HepG2 (cell line): ENCODE measurements at regions not wholly inside any gene's neighbourhood (a gene's known extent, or its start where the extent isn't known, plus 50 kb on each side); places are given as distances from the start of the nearest gene placed in this dataset.

ENCODE experiments used
- BHLHE40 ChIP-seq: IDR thresholded peaks from 2 replicates; pipeline ENCODE4 v1.6.1; 2011; ENCODE audit warnings: low read length, improper control_type of control experiment
- FOXP1 ChIP-seq, 2 experiments: fragments of 450-650 bp in 1 of 2; IDR thresholded peaks; 2 replicates each; pipeline ENCODE4 v1.6.1; 2017 to 2018; ENCODE audit warnings: antibody characterized with exemption in 1 of 2
- HMGXB3 ChIP-seq: sonication (generic); formaldehyde crosslinking; IDR thresholded peaks from 2 replicates; pipeline ENCODE4 v1.4.0; 2020; ENCODE audit warnings: missing genetic modification reagents, borderline replicate concordance
- SNRNP70 ChIP-seq: fragments of 200-400 bp; formaldehyde crosslinking; IDR thresholded peaks from 2 replicates; pipeline ENCODE4 v1.6.1; 2017; ENCODE audit warnings: mild to moderate bottlenecking, low read depth, low read length, moderate library complexity
- ZBTB20 ChIP-seq: sonication (generic); formaldehyde crosslinking; IDR thresholded peaks from 2 replicates; pipeline ENCODE4 v1.8.1; 2023; ENCODE audit warnings: missing genetic modification reagents, low read depth, mild to moderate bottlenecking, borderline replicate concordance
- ZNF224 ChIP-seq: sonication (generic); formaldehyde crosslinking; IDR thresholded peaks from 2 replicates; pipeline ENCODE4 v1.5.0; 2020; ENCODE audit warnings: mild to moderate bottlenecking, missing genetic modification reagents
- ZNF264 ChIP-seq: sonication (generic); formaldehyde crosslinking; IDR thresholded peaks from 2 replicates; pipeline ENCODE4 v1.4.0; 2020; ENCODE audit warnings: missing genetic modification reagents
- TF ChIP-seq, protein P1 (sequence below): sonication (generic); formaldehyde crosslinking; IDR thresholded peaks from 2 replicates; pipeline ENCODE4 v1.4.0; 2020; ENCODE audit warnings: mild to moderate bottlenecking, missing genetic modification reagents

GRCh38 chr18:68340606-68341005 is 374.3 kb downstream of the TMX3 start (continued):
- TF ChIP-seq HMGXB3 (CRISPR knock-in tag) (no peak), ZBTB20 (CRISPR knock-in tag) (no peak), FOXP1 (IDR thresholded peaks at IDR 0.05) (no peak), FOXP1 (CRISPR knock-in tag; IDR thresholded peaks at IDR 0.05) (no peak), BHLHE40 (no peak), ZNF224 (CRISPR knock-in tag) (no peak), ZNF264 (CRISPR knock-in tag) (no peak), SNRNP70 (no peak)
- TF ChIP-seq, protein P1, sequence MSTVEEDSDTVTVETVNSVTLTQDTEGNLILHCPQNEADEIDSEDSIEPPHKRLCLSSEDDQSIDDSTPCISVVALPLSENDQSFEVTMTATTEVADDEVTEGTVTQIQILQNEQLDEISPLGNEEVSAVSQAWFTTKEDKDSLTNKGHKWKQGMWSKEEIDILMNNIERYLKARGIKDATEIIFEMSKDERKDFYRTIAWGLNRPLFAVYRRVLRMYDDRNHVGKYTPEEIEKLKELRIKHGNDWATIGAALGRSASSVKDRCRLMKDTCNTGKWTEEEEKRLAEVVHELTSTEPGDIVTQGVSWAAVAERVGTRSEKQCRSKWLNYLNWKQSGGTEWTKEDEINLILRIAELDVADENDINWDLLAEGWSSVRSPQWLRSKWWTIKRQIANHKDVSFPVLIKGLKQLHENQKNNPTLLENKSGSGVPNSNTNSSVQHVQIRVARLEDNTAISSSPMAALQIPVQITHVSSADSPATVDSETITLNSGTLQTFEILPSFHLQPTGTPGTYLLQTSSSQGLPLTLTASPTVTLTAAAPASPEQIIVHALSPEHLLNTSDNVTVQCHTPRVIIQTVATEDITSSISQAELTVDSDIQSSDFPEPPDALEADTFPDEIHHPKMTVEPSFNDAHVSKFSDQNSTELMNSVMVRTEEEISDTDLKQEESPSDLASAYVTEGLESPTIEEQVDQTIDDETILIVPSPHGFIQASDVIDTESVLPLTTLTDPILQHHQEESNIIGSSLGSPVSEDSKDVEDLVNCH (CRISPR knock-in tag), result no peak
